PC-3 (cell line): ENCODE measurements at regions not wholly inside any gene's neighbourhood (a gene's known extent, or its start where the extent isn't known, plus 50 kb on each side); places are given as distances from the start of the nearest gene placed in this dataset.

Source experiments
- CTCF ChIP-seq: fragments of 300-600 bp; sonication (generic); conservative IDR thresholded peaks from 2 replicates; pipeline ENCODE4 v1.5.1; 2017; ENCODE audit warnings: antibody characterized with exemption, low read depth, mild to moderate bottlenecking, low read length
- EZH2 ChIP-seq: fragments of 300-600 bp; sonication (generic); IDR thresholded peaks from one replicate; pipeline ENCODE4 v1.6.1; 2017; ENCODE audit warnings: antibody characterized with exemption, mild to moderate bottlenecking, low read length; ENCODE audit not compliant: unreplicated experiment
- EZH2phosphoT487 ChIP-seq: fragments of 300-600 bp; sonication (generic); IDR thresholded peaks from 2 replicates; pipeline ENCODE4 v1.6.1; 2018; ENCODE audit warnings: mild to moderate bottlenecking, antibody characterized with exemption, low read length, borderline replicate concordance

- TF ChIP-seq CTCF (no peak), EZH2phosphoT487 (no peak), EZH2 (no peak)
These were observed 278.9 kb downstream of the ADGRL2 start for GRCh38 chr1:82079607-82080006.
